CD8-positive, alpha-beta memory T cell (primary cell): ENCODE measurements at regions not wholly inside any gene's neighbourhood (a gene's known extent, or its start where the extent isn't known, plus 50 kb on each side); places are given as distances from the start of the nearest gene placed in this dataset.

ENCODE experiments used
- CTCF ChIA-PET: fragments of 350-600 bp; sonication (Branson Sonifier 250); formaldehyde crosslinking; loops from one replicate; lab custom pipeline; 2021; ENCODE audit warnings: antibody characterized with exemption; lab: Charles Lee
- POLR2A ChIA-PET: fragments of 350-600 bp; sonication (Branson Sonifier 250); formaldehyde crosslinking; loops from one replicate; lab custom pipeline; 2021; ENCODE audit warnings: antibody characterized with exemption; lab: Charles Lee
- DNase-seq, 5 donors: peaks; one replicate each; pipeline versions ENCODE4 v3.0.0 to v3.0.0-alpha.2; 2020 to 2022; ENCODE audit warnings: mixed read lengths in 1 of 5
- H3K27ac ChIP-seq: one replicate; pipeline ENCODE4 v1.7.0; 2013; ENCODE audit warnings: low read depth, mild to moderate bottlenecking, low read length, moderate library complexity
- H3K27me3 ChIP-seq: 2 replicates; pipeline ENCODE4 v1.7.0; 2013; ENCODE audit warnings: low read length, mild to moderate bottlenecking; ENCODE audit not compliant: insufficient read depth, poor library complexity, severe bottlenecking
- H3K36me3 ChIP-seq: 2 replicates; pipeline ENCODE4 v1.7.0; 2013; ENCODE audit warnings: mild to moderate bottlenecking, low read length, moderate library complexity; ENCODE audit not compliant: insufficient read depth
- H3K4me1 ChIP-seq: 2 replicates; pipeline ENCODE4 v1.7.0; 2013; ENCODE audit warnings: mild to moderate bottlenecking, low read length, moderate library complexity; ENCODE audit not compliant: insufficient read depth
- H3K4me3 ChIP-seq: 2 replicates; pipeline ENCODE4 v1.7.0; 2013; ENCODE audit warnings: mild to moderate bottlenecking, low read length
- H3K9me3 ChIP-seq: 2 replicates; pipeline ENCODE4 v1.7.0; 2013; ENCODE audit warnings: mild to moderate bottlenecking, low read length
- H3K27ac Mint-ChIP-seq, 8 donors: one replicate each; pipeline ENCODE4 v1.8.0; 2020 to 2021; ENCODE audit warnings: mixed read lengths in 8 of 8, mild to moderate bottlenecking in 6 of 8, inconsistent platforms in 3 of 8, moderate library complexity in 3 of 8
- H3K27me3 Mint-ChIP-seq, 2 donors: one replicate each; pipeline ENCODE4 v1.8.0; 2020 to 2021; ENCODE audit warnings: mixed read lengths in 2 of 2, mild to moderate bottlenecking in 1 of 2, moderate library complexity in 1 of 2
- H3K36me3 Mint-ChIP-seq, 3 donors: one replicate each; pipeline ENCODE4 v1.8.0; 2020 to 2021; ENCODE audit warnings: mixed read lengths in 3 of 3, inconsistent platforms in 1 of 3, mild to moderate bottlenecking in 1 of 3
- H3K4me1 Mint-ChIP-seq, 3 donors: one replicate each; pipeline ENCODE4 v1.8.0; 2020 to 2021; ENCODE audit warnings: mixed read lengths in 3 of 3, inconsistent platforms in 1 of 3, mild to moderate bottlenecking in 1 of 3
- H3K4me3 Mint-ChIP-seq, 7 donors: one replicate each; pipeline ENCODE4 v1.8.0; 2020 to 2021; ENCODE audit warnings: mixed read lengths in 7 of 7, mild to moderate bottlenecking in 6 of 7, moderate library complexity in 4 of 7, inconsistent platforms in 2 of 7
- H3K9me3 Mint-ChIP-seq, 5 donors: one replicate each; pipeline ENCODE4 v1.8.0; 2020 to 2022; ENCODE audit warnings: mixed read lengths in 5 of 5, mild to moderate bottlenecking in 3 of 5, moderate library complexity in 2 of 5, inconsistent platforms in 1 of 5

- no peaks in the 10 kb centered on the region for H3K4me1 Mint-ChIP-seq
- no peak overlapping the region for H3K27ac Mint-ChIP-seq
- CTCF ChIA-PET, result no interaction called here
- H3K9me3 Mint-ChIP-seq, result no peaks in the 10 kb centered on the region
- peaks cover 9 to 12% of the 10 kb centered on the region in 2 donors for H3K27me3 Mint-ChIP-seq
- no peaks in the 10 kb centered on the region for H3K4me1 ChIP-seq
- no peak overlapping the region for H3K4me3 Mint-ChIP-seq
- H3K36me3 ChIP-seq, result no peaks in the 10 kb centered on the region
- POLR2A ChIA-PET, result no interaction called here
- no peak overlapping the region for H3K27ac ChIP-seq
- H3K9me3 ChIP-seq, result no peaks in the 10 kb centered on the region
- no peak overlapping the region for H3K4me3 ChIP-seq
- H3K27me3 ChIP-seq, result no peaks in the 10 kb centered on the region
- H3K36me3 Mint-ChIP-seq, result no peaks in the 10 kb centered on the region
- DNase-seq, result no peak
Measured at GRCh38 chr3:113158171-113158570, 53.2 kb upstream of the BOC start.
